Fibroblast of upper back skin (primary cell): ENCODE measurements at regions not wholly inside any gene's neighbourhood (a gene's known extent, or its start where the extent isn't known, plus 50 kb on each side); places are given as distances from the start of the nearest gene placed in this dataset.

Experiments used
- DNase-seq: peaks from one replicate; pipeline ENCODE4 v3.0.0-alpha.2; 2013

- DNase-seq, result peak; percentile 13
These were observed 185.7 kb upstream of the KLHL29 start for GRCh38 chr2:23199115-23199918.

- no peak for DNase-seq
These were observed 184.8 kb upstream of the KLHL29 start for GRCh38 chr2:23200068-23200786.

GRCh38 chr2:23200787-23201114 lies 184.2 kb upstream of the KLHL29 start:
- no peak for DNase-seq

DNA sequence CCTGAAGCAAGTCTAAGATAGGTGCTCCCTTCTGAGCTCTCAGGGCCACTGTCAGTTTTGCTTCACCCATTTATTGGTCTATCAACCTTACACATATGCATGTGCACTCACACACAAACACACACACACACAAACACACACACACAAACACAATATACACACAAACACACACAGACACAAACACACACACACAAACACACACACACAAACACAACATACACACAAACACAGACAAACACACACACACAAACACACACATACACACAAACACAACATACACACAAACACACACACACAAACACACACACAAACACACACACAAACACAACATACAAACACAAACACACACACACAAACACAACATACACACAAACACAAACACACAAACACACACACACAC lies 181.6 kb upstream of the KLHL29 start:
- DNase-seq, result no peak

- peak; percentile 64 for DNase-seq
These were observed 180.2 kb upstream of the KLHL29 start for GRCh38 chr2:23204685-23205242.

DNA sequence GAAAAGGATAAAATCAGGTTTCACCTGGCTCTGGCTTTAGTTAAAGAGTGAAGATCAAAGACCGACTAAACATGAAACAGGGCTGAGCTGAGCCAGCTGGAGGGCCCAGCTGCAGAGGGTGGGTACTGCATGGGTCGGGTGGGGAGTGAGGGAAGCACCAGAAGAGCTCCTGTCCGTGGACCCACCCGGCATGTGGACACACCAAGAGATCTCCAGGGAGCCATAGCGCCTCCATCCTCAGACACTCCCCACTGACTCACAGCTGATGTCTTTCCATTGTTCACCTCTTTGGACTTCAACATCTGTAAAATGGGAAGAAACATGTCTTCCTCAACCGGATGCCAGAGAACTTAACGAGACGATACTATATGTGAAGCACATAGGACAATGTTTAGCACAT lies 178.3 kb upstream of the KLHL29 start:
- no peak for DNase-seq

DNA sequence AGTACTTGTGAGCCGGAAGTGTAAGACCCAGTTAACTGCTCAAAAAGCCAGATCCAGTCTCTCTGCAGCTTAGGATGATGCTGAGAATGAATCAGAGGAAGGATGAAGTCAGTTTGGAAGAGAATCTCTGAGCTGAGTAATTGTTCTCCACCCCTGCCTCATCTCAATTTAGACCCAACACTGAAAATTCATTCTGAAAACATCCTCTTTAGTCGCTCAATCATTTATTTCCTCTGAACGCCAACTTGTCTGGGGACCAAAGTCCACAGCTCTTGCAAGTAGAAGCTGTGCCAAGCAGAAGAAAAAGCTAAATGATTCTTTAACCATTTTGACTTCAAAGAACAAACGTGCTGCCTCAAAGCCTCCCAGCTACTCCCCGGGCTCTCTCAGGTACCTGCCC lies 177.1 kb upstream of the KLHL29 start:
- peak; percentile 15 for DNase-seq

DNA sequence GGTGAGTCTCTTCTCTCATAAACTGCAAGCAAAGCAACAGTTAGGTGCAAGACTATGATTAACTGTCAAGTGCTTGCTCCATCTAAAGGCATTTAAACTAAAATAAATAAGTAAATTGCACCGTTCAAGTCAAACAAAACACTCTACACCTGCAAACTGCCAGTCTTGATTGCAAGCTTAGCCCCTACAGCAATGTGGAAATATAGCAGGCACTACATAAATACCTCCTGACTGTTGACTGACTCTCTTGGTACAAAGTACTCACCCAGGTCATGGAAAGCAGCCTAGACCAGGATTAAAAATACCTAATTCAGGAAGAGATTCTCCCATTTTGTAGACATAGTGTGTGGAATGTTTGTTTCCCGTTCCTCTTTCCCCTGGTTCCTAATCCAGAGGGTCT lies 176.6 kb upstream of the KLHL29 start:
- DNase-seq, result no peak

DNA sequence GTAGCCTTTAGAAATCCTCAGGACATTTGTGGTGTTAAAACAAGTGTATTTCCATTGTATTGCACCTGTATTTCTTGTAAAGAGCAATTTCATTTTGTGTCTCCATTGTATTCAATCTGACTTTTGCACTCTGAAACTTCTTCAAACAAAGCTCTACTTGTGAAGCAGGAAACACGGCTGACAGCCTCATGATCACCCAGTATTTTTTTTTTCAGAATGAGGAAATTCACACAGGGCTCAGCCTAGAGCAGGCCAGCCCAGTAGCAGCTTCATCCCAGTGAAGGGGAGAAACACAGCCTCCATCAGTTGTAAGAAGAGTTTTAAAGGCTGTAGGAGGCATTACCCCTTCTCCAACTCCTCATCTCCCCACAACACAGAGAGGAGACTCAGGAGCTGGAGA lies 175.9 kb upstream of the KLHL29 start:
- no peak for DNase-seq

GRCh38 chr2:23211987-23212583 lies 172.9 kb upstream of the KLHL29 start:
- DNase-seq, result no peak

DNA sequence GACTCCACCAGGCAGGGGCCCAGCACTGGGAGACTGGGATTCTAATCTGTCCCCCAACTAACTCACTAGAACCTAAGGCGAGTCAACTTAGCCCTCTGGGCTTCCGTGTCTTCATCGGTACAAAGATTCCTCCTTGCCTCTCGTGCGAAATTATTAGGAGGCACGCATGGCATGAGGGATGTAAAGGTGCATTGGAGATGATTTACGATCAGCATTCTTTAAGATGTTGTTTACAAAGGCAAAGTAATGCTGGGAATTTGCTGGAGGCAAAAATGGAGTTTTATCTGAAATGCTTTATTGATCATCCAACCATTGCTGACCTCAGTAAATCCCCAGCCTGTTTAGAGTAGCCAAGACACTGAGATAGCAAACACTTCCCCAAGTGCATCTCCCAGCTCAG lies 171.8 kb upstream of the KLHL29 start:
- no peak for DNase-seq

DNA sequence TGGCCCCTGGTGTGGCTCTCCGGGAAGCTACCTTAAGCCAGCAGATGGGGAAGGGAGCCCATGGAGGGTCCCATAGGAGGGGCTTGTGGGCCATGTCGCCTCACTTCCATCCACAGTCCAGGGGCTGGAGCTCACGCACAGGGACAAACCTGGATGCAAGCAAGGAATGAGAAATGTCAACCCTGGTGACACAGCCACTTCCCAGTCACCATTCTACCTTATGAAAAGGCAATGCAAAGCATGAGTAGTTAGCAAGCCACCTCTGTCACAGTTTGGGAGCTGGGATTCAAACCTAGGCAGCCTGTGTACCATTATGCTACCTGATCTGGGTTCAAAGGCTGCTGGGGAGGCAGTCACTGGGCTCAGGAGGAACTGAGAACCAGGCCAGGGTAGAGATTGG lies 170.0 kb upstream of the KLHL29 start:
- no peak for DNase-seq

GRCh38 chr2:23219666-23220065 lies 165.3 kb upstream of the KLHL29 start:
- no peak for DNase-seq

GRCh38 chr2:23220513-23221094 lies 164.4 kb upstream of the KLHL29 start:
- DNase-seq, result no peak

- peak; percentile 25 for DNase-seq
These were observed 163.7 kb upstream of the KLHL29 start for GRCh38 chr2:23221236-23221635.

GRCh38 chr2:23221901-23222300 lies 163.1 kb upstream of the KLHL29 start:
- no peak for DNase-seq

- DNase-seq, result no peak
These were observed 154.1 kb upstream of the KLHL29 start for GRCh38 chr2:23230885-23231284.

GRCh38 chr2:23231865-23232264 lies 153.1 kb upstream of the KLHL29 start:
- DNase-seq, result no peak

- DNase-seq, result peak; percentile 41
These were observed 149.7 kb upstream of the KLHL29 start for GRCh38 chr2:23235292-23235691.

GRCh38 chr2:23235736-23236135 lies 149.2 kb upstream of the KLHL29 start:
- no peak for DNase-seq

- no peak for DNase-seq
These were observed 147.8 kb upstream of the KLHL29 start for GRCh38 chr2:23237147-23237546.

- DNase-seq, result no peak
These were observed 146.8 kb upstream of the KLHL29 start for GRCh38 chr2:23238011-23238657.

DNA sequence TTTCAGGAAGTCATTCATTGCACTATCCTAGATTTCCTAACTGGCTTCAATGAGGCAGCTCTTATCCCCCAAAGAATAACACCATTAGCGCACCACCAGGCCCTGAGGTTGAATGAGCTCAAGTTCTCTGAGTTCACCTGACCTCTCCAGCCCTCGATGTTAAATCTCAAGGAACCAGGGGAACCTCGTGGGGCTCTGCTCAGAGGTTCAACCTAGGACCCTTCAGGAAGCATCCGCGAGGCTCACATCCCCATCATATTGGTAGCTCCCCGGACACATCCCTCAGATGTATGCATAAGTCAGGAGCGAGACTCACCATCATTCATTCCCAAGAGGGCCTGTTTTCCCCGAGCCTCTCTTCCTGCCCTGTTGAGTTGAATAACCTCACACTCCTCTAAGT lies 145.6 kb upstream of the KLHL29 start:
- DNase-seq, result no peak
